Activated naive CD4-positive, alpha-beta T cell treated with anti-CD3 and anti-CD28 coated beads, Interleukin-2, amount 10 ng/mL, durations not matched to agents 7 days and 5 days (primary cell): ENCODE measurements at regions not wholly inside any gene's neighbourhood (a gene's known extent, or its start where the extent isn't known, plus 50 kb on each side); places are given as distances from the start of the nearest gene placed in this dataset.

Experiments
- CTCF ChIA-PET: fragments of 350-600 bp; sonication (Branson Sonifier 250); formaldehyde crosslinking; loops from one replicate; lab custom pipeline; 2021; ENCODE audit warnings: antibody characterized with exemption; lab: Charles Lee
- DNase-seq: peaks from one replicate; pipeline ENCODE4 v3.0.0-alpha.2; 2020
- H3K27ac Mint-ChIP-seq: one replicate; pipeline ENCODE4 v1.8.0; 2021; ENCODE audit warnings: mild to moderate bottlenecking, moderate library complexity, mixed read lengths
- H3K27me3 Mint-ChIP-seq: one replicate; pipeline ENCODE4 v1.8.0; 2021; ENCODE audit warnings: mild to moderate bottlenecking, mixed read lengths
- H3K36me3 Mint-ChIP-seq: one replicate; pipeline ENCODE4 v1.8.0; 2021; ENCODE audit warnings: mixed read lengths
- H3K4me1 Mint-ChIP-seq: one replicate; pipeline ENCODE4 v1.8.0; 2021; ENCODE audit warnings: mixed read lengths
- H3K4me3 Mint-ChIP-seq: one replicate; pipeline ENCODE4 v1.8.0; 2021; ENCODE audit warnings: mild to moderate bottlenecking, moderate library complexity, mixed read lengths
- H3K9me3 Mint-ChIP-seq: one replicate; pipeline ENCODE4 v1.8.0; 2021; ENCODE audit warnings: mixed read lengths

GRCh38 chr12:124368421-124369032 is 73.6 kb downstream of the RFLNA start:
- Mint-ChIP-seq H3K4me1 (no peaks in the 10 kb centered on the region), H3K4me3 (no peak overlapping the region), H3K27me3 (no peaks in the 10 kb centered on the region), H3K27ac (no peak overlapping the region), H3K9me3 (no peaks in the 10 kb centered on the region), H3K36me3 (peaks cover 2% of the 10 kb centered on the region)
- CTCF ChIA-PET, result no interaction called here
- no peak for DNase-seq

- Mint-ChIP-seq H3K4me3 (no peak overlapping the region), H3K27me3 (no peaks in the 10 kb centered on the region), H3K4me1 (no peaks in the 10 kb centered on the region), H3K36me3 (peaks cover 2% of the 10 kb centered on the region), H3K9me3 (no peaks in the 10 kb centered on the region), H3K27ac (no peak overlapping the region)
- CTCF ChIA-PET, result no interaction called here
- DNase-seq, result no peak
Observed at GRCh38 chr12:124365726-124366430, 71.0 kb downstream of the RFLNA start.
